ENCODE measurements at regions not wholly inside any gene's neighbourhood (a gene's known extent, or its start where the extent isn't known, plus 50 kb on each side); places are given as distances from the start of the nearest gene placed in this dataset.
"Not testable (repeated sequence)": the region's sequence is repeated elsewhere in the genome, so short reads cannot be mapped to it uniquely, and the experiment has no call there.

- no peak for TF ChIP-seq CTCF (IDR thresholded peaks at IDR 0.05; ENCODE audit: insufficient read depth, low read length)
- DNase-seq (ENCODE audit: low read depth), result no peak
- no peak overlapping the region for H3K4me3 ChIP-seq (ENCODE audit: low read depth, low read length)
Measured at GRCh38 chr1:166738140-166738539, 101.1 kb upstream of the POGK start.

GRCh38 chr1:166738873-166739272, 100.4 kb upstream of the POGK start:
- no peak for DNase-seq (ENCODE audit: low read depth)
- no peak for TF ChIP-seq CTCF (IDR thresholded peaks at IDR 0.05; ENCODE audit: insufficient read depth, low read length)

GRCh38 chr1:166740668-166741276, 98.5 kb upstream of the POGK start:
- peak; percentile 2 for DNase-seq (ENCODE audit: low read depth)
- no peak for TF ChIP-seq CTCF (IDR thresholded peaks at IDR 0.05; ENCODE audit: insufficient read depth, low read length)
- H3K4me3 ChIP-seq (ENCODE audit: low read depth, low read length), result no peak overlapping the region

More at GRCh38 chr1:166738873-166739272, 100.4 kb upstream of the POGK start:
- H3K4me3 ChIP-seq (ENCODE audit: low read depth, low read length), result no peak overlapping the region

- no peak for TF ChIP-seq CTCF (IDR thresholded peaks at IDR 0.05; ENCODE audit: insufficient read depth, low read length)
- no peak overlapping the region for H3K4me3 ChIP-seq (ENCODE audit: low read depth, low read length)
- DNase-seq (ENCODE audit: low read depth), result no peak
Measured at GRCh38 chr1:166763318-166763717, 76.0 kb upstream of the POGK start.

GRCh38 chr1:166766942-166767341, 72.3 kb upstream of the POGK start:
- DNase-seq (ENCODE audit: low read depth), result no peak

GRCh38 chr1:166784646-166785045, 54.6 kb upstream of the POGK start:
- not testable (repeated sequence) for H3K4me3 ChIP-seq (ENCODE audit: low read depth, low read length); DNase-seq (ENCODE audit: low read depth)

More at GRCh38 chr1:166766942-166767341, 72.3 kb upstream of the POGK start:
- no peak overlapping the region for H3K4me3 ChIP-seq (ENCODE audit: low read depth, low read length)
- TF ChIP-seq CTCF (IDR thresholded peaks at IDR 0.05; ENCODE audit: insufficient read depth, low read length), result no peak

GRCh38 chr1:166785987-166786386, 53.3 kb upstream of the POGK start:
- H3K4me3 ChIP-seq (ENCODE audit: low read depth, low read length), result no peak overlapping the region
- DNase-seq (ENCODE audit: low read depth), result no peak
- no peak for TF ChIP-seq CTCF (IDR thresholded peaks at IDR 0.05; ENCODE audit: insufficient read depth, low read length)

All from fibroblast of the aortic adventitia (primary cell).